GM19099 (cell line): ENCODE measurements at regions not wholly inside any gene's neighbourhood (a gene's known extent, or its start where the extent isn't known, plus 50 kb on each side); places are given as distances from the start of the nearest gene placed in this dataset.

Source experiments
- POLR2A ChIP-seq: IDR thresholded peaks from 3 replicates; pipeline ENCODE4 v1.6.1; 2011; ENCODE audit warnings: low read depth; ENCODE audit not compliant: insufficient read length; ENCODE audit errors: extremely low read depth

- TF ChIP-seq POLR2A: no peak
Observed at GRCh38 chr11:128238521-128239265, 348.7 kb downstream of the ETS1 start.

DNA sequence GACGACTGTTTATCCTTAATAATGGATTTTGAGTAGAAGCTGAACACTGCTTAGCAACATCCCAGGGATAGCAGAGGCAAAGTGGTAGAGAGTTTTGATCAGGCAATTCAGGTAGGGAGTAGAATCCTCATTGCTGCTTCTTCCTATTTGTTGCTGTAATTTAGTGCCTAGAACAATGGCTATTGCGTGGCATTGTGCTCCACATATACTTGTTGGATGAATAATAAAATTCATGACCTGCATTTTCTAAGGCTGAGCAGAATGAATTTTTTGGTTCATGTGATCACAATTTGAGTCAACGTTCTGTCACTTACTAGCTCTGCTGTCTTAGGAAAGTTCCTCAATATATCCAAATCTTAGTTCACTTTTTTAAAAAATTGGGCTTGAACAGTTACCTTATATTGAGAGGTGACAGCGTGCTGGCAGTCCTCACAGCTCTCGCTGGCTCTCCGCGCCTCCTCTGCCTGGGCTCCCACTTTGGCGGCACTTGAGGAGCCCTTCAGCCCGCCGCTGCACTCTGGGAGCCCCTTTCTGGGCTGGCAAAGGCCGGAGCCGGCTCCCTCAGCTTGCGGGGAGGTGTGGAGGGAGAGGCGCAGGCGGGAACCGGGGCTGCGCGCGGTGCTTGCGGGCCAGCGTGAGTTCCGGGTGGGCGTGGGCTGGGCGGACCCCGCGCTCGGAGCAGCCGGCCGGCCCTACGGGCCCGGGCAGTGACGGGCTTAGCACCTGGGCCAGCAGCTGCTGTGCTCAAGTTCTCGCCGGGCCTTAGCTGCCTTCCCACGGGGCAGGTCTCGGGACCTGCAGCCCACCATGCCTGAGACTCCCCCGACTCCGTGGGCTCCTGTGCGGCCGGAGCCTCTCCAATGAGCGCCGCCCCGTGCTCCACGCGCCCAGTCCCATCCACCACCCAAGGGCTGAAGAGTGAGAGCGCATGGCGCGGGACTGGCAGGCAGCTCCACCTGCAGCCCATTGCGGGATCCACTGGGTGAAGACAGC is 350.6 kb downstream of the ETS1 start:
- TF ChIP-seq POLR2A: no peak

DNA sequence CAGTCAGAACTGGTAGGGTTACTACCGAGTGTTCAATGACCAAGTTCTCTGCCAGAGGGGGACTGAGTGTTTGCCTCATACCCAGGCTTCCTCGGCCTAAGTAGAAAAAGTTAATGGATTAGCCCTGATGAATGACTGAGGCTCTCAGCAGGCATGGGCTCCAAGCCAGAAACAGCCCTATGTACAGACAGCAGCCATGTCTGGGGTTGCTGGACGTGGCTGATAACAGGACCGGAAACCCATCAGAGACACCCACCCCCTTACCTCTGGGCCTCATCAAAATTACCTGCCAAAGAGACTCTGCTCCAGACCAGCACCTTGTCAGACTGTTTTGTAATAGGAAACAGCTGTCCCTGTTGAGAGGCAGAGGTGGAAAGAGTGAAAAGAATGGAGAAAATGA is 351.4 kb downstream of the ETS1 start:
- no peak for TF ChIP-seq POLR2A

DNA sequence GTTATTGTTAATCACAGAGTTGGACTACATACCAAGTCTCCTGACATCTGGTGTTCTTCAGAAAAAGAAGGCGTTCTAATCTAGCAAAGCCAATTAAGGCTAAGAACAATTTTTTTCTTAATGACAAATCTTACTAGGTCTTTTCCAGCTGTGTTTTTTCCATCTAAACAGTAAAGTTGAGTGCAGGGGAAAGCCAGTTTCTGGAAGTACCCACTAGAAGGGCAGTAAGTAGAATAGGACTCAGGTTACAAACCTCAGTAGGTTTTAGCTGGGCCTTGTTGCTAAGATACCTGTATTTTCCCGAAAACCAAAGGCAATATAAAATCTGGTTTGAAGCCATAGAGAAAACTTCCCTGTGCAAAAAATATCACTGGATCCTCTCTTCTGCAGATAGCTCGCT is 351.9 kb downstream of the ETS1 start:
- TF ChIP-seq POLR2A: no peak

GRCh38 chr11:128234143-128234542 is 353.2 kb downstream of the ETS1 start:
- TF ChIP-seq POLR2A: no peak

DNA sequence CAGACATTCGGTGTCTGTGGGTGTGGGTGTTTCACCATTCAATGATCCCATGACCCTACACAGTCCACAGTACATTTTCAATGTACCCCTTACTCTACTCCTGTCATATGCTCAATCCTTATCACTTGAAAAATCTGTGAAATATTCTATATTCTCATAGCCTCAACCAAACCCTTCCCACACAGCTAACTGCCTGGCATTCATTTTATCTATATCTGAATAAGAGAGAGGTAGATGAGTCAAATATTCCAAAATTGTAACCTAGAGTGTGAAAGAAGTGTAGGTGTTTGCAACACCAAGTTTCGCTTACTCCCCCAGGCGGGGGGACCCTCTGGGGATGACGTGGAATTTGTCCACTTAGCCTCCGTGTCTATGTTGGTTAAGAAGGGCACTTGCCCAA is 354.8 kb downstream of the ETS1 start:
- no peak for TF ChIP-seq POLR2A

DNA sequence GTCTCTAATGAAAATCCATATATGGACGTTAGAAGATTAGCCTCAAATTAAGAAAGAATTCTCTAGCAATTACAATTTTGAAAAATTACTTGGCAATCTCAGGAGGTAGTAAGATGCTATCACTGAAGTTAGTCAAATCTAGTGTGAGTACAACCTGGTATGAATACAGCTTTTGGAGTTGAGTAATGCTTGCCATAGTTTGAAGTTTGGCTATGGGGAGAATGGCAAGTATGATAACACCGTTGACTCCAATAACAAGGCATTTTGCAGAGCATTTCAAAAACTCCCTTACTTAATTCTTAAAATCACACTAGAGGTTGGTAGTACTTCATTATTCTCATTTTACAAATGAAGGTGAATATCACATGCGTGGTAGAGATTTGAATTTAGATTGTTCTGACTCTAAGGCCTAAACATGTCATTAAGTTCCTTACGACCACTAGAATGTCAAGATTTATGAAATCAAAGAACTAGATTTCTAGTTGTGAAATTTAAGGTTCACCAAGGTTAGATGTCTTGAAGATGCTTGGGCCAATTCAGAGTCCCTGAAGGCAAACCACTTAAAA is 355.4 kb downstream of the ETS1 start:
- TF ChIP-seq POLR2A: no peak

DNA sequence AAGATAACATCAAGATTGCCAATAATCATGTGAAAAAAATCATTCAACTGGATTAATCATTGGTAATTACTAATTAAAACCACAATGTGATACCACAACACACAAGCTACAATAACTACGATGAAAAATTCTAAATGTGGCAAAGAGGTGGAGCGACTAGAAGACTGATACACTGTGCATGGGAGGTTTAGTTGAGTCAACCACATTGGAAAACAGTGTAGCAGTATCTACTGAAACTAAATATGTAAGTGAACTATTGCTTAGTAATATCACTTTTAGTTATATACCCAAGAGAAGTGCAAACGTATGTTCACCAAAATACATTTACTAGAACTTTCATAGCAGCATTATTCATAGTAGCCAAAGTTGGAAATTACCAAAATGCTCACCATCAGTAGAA is 359.9 kb downstream of the ETS1 start:
- TF ChIP-seq POLR2A: no peak

GRCh38 chr11:128226106-128226716 is 361.1 kb downstream of the ETS1 start:
- no peak for TF ChIP-seq POLR2A

DNA sequence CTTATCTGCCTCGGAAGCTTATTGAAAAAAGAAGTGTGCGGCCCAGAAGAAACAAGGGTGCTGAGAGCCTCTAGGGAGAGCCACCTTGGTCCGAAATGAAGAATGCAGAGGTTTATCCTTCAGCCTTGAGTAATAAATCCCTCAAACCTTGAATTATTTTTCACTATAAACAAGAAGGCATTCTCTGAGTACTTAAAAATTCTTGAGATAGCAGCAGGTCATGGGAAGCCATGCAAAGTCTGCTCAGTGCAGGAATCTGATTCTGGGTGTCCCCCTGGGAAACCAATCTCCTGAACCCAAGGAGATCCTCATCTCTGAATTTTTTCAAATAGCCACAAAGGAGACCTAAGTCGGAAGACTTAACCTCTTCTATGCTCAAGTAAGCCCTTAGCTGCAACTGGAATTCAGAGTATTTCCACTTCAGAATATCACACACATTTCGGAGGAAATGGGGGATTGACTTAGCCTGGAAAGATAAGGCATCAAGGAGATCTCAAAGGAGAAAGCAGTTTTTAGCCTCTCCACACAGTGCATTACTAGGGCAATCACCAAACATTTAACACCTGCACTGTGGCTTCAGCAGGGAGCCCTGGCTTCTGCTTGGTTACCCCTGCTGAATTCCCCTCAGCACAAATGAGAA is 365.0 kb downstream of the ETS1 start:
- no peak for TF ChIP-seq POLR2A

GRCh38 chr11:128219731-128220120 is 367.6 kb downstream of the ETS1 start:
- no peak for TF ChIP-seq POLR2A

DNA sequence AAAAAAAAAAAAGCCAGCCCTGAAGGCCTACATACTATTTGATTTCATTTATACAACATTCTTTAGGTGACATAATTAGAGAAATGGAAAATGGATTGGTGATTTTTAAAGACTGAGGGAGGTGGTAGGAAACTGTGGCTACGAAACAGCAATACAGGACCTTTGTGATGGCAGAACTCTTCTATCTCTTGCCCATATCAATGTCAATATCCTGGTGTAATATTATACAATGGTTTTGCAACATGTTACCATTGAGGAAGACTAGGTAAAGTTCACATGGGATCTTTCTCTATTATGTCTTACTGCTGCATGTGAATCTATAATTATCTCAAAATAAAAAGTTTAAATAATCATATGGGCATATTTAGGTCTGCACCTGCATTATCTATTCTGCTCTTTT is 371.2 kb downstream of the ETS1 start:
- no peak for TF ChIP-seq POLR2A

GRCh38 chr11:128215238-128215882 is 372.0 kb downstream of the ETS1 start:
- TF ChIP-seq POLR2A: no peak

DNA sequence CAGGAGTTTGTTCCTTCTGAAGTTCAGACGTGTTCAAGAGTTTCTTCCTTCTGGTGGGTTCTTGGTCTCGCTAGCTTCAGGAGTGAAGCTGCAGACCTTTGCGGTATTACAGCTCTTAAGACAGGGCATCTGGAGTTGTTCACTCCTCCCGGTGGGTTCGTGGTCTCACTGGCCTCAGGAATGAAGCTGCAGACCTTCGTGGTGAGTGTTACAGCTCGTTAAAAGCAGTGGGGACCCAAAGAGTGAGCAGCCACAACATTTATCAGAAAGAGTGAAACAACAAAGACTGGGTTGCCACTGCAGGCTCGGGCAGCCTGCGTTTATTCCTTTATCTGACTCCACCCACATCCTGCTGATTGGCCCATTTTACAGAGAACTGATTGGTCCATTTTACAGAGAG is 373.1 kb downstream of the ETS1 start:
- no peak for TF ChIP-seq POLR2A
